AML-193 (cell line): ENCODE measurements at regions not wholly inside any gene's neighbourhood (a gene's known extent, or its start where the extent isn't known, plus 50 kb on each side); places are given as distances from the start of the nearest gene placed in this dataset.
"Not testable (repeated sequence)": the region's sequence is repeated elsewhere in the genome, so short reads cannot be mapped to it uniquely, and the experiment has no call there.

Experiments used
- DNase-seq, 2 experiments: peaks; one replicate each; lab custom pipeline; 2025; lab: John Stamatoyannopoulos, UW

GRCh38 chr13:76349700-76350099 lies 536.5 kb downstream of the KCTD12 start:
- no peak for DNase-seq

GRCh38 chr13:76339649-76340048 lies 546.6 kb downstream of the KCTD12 start:
- DNase-seq, result no peak

- DNase-seq, result no peak
Observed at GRCh38 chr13:76338003-76338402, 548.2 kb downstream of the KCTD12 start.

- DNase-seq, result no peak
Observed at GRCh38 chr13:76336889-76337844, 549.0 kb downstream of the KCTD12 start.

- DNase-seq, result no peak
Observed at GRCh38 chr13:76335463-76335862, 550.7 kb downstream of the KCTD12 start.

GRCh38 chr13:76331943-76332712 lies 554.1 kb downstream of the KCTD12 start:
- DNase-seq, result no peak

GRCh38 chr13:76330761-76331160 lies 555.4 kb downstream of the KCTD12 start:
- DNase-seq, result no peak

GRCh38 chr13:76329866-76330580 lies 556.2 kb downstream of the KCTD12 start:
- DNase-seq, result no peak

- DNase-seq, result no peak
Observed at GRCh38 chr13:76329004-76329403, 557.2 kb downstream of the KCTD12 start.

GRCh38 chr13:76326343-76326742 lies 559.9 kb downstream of the KCTD12 start:
- no peak for DNase-seq

GRCh38 chr13:76319921-76320320 lies 566.3 kb downstream of the KCTD12 start:
- no peak for DNase-seq

- DNase-seq, result no peak
Observed at GRCh38 chr13:76316998-76317527, 569.1 kb downstream of the KCTD12 start.

- no peak for DNase-seq
Observed at GRCh38 chr13:76314495-76314894, 571.7 kb downstream of the KCTD12 start.

- no peak for DNase-seq
Observed at GRCh38 chr13:76307142-76307541, 579.1 kb downstream of the KCTD12 start.

GRCh38 chr13:76300688-76301087 lies 585.5 kb downstream of the KCTD12 start:
- DNase-seq, result no peak

GRCh38 chr13:76297331-76297730 lies 588.9 kb downstream of the KCTD12 start:
- DNase-seq, result no peak

GRCh38 chr13:76296751-76297150 lies 589.5 kb downstream of the KCTD12 start:
- no peak for DNase-seq

GRCh38 chr13:76295020-76295419 lies 591.2 kb downstream of the KCTD12 start:
- DNase-seq, result not testable (repeated sequence)

GRCh38 chr13:76293751-76294150 lies 592.5 kb downstream of the KCTD12 start:
- no peak for DNase-seq

GRCh38 chr13:76293346-76293745 lies 592.9 kb downstream of the KCTD12 start:
- no peak for DNase-seq

GRCh38 chr13:76292726-76293125 lies 593.5 kb downstream of the KCTD12 start:
- no peak for DNase-seq

- no peak for DNase-seq
Observed at GRCh38 chr13:76292031-76292430, 594.2 kb downstream of the KCTD12 start.
